Middle frontal gyrus (tissue), 1 donor: ENCODE measurements at regions not wholly inside any gene's neighbourhood (a gene's known extent, or its start where the extent isn't known, plus 50 kb on each side); places are given as distances from the start of the nearest gene placed in this dataset.

Experiments used
- DNase-seq: peaks from one replicate; pipeline ENCODE4 v3.0.0-alpha.2; 2015; ENCODE audit warnings: low spot score; ENCODE audit errors: extremely low spot score

DNA sequence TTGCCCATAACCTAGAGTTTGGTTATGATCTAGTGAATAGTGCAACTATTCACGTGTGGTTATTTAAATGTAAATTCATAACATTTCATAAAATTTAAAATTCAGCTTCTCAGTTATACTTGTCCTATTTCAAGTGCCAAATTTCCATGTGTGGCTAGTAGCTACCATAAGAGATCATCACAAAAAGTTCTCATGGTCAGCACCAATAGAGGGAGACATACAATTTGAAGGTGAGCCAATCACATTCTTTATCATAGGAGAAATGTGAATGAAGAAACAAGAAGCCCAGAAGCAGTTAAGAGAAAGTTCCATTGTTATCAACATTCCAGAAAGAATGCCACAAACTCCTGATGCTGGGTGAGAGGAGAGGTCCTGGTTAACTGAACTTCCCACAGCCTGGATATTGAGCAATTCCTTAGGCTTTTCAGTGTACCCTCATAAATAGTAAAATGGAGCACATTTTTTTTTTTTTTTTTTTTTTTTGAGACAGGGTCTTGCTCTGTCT lies 892.9 kb upstream of the USP15 start:
- no peak for DNase-seq

DNA sequence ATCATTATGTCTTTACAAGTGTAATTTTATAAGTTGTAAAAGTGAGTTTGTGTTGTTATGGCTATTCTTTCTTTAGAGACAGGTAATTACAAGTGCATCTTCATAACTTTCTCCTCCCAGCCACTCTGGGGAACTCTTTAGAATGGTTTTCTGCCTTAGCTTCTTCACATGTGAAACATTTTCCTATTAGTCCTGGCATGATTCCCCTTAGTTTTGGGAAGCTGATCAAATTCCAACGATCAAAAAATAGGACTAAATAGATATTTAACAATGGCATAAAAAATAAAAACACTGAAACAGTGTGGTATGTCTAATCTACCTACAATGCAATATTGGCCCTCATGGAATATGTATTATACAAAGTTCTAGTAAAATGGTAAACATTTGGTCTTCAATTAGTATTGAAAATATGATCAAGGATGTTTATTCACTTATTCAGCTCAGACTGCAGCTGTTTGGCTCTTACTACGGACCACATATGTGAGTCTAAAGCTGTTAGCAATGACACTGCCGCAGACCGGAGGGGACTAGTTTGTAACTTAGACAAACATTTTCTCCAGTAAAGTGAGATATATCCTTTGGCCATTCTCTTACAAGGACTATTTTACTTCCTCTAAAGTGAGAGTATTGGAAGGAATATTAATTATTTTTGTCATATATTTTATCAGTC lies 890.8 kb upstream of the USP15 start:
- no peak for DNase-seq

DNA sequence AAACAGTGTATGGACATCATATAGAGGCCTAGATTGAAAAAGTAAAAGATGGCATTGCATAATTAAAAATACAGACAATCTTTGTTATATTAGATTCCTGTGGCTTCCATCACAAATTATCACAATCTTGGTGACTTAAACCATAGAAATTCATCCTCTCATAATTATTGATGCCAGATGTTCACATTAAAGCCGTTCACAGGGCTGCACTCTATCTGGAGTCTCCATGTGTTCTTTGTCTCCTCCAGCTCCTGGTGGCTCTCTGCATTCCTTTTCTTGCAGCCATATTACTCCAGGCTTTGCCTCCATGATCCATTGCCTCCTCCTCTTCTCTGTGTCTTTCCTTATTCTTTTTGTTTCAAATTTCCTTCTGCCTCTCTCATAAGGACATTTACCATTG lies 875.7 kb upstream of the USP15 start:
- no peak for DNase-seq

DNA sequence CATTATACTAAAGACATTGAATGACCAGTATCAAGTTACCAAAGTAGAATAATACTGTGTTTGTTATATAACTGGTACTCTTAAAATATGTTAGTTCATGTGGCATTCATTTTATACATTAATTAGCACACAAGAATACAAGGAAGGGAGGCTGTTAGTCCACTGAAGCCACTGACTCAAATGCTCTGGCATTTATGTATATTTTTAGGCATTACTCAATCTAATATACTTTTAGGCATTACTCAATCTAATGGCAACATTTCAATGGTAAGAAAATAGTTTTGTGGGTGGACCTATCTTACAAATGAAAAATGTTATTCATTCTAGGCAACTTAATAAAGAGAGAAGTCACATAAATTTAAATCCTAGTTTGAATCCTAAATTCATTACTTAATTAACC lies 874.4 kb upstream of the USP15 start:
- no peak for DNase-seq

DNA sequence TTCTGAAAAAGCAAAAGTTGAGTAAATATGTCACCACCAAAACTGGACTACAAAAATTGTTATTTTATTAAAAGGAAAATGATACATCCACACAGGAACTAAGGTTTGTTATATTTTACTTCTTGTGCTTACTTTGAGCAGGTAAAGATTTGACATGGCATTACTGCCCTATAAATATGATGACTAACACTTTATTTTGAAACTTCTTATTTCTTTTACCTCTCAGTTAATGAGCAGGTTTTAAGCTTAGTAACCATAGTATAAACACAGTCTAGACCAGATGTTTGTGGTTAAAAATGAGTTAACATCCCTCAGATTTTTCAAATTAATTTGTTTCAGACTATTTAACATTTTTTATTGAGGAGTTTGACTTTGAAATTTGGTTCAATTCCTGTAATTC lies 862.5 kb upstream of the USP15 start:
- no peak for DNase-seq

DNA sequence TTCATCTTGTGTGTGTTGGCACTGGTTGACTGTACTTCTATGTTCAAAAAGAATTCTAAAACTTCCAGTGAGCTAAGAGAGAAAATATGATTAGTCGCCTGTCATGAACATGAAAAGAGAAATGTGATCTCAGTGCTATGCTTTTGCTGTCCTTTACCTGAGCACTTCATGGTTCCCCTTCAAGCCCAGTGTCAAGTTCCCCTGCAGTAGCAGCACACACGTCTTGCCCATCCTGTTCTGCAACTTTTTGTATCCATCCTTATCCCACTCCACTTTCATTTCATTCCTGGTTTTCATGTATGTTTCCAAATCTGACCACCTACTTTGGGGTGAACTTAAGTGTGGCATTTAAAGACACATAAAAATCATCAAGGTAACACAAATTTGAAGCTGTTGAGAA lies 848.0 kb upstream of the USP15 start:
- DNase-seq, result no peak

DNA sequence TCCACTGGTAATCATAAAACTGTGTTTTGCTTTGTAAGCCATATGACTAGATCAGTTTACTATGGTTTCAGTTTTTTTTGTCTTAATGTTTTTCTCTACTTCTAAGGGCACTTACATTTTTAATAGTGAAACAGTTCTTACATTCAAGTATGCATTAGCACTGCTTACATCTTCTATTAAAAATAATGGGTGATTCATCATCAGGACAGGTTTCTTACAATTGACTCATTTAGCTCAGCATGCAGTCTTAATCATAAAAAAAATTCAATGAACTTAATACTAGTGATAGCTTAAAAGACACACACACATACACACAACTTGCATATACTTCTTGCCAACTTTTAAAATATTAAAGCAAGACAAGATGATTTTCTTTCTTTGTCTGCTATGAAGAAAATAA lies 845.7 kb upstream of the USP15 start:
- DNase-seq, result no peak

DNA sequence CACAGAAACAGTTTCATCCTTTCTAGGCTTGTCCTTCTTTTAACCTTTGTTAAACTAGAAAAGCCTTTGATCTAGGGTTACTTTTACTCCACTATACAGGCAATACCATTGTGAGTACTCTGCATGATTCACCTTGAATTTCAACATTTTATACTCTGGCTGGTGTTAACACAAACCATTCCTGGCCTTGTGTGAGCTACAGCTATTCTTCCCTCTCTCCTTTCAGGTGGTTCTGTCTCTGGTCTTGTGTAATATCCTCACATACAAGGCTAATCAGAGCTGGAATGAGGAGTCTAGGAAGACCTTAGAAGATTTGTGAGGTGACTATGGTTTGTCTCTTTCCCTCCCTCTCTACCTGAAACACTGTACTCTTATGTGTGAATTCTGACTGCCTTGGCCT lies 837.4 kb upstream of the USP15 start:
- no peak for DNase-seq

DNA sequence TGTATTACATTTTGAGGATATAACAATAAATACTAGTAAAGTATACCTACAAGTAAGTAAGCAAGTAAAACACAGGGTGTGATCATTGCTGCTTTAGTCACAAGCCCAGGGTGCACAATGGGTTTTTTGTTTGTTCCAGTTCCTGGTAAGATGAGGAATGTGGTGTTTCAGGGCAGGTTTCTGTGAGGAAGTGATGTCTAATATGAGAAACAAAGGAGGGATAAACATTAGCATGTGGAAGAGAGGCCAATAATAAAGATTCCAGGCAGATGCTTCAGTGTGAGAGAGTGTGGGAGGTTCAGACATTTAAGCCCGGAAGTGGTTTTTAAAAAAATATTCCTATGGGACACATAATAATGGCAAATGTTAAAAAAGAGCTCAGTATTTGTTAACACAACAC lies 808.1 kb upstream of the USP15 start:
- DNase-seq, result no peak

DNA sequence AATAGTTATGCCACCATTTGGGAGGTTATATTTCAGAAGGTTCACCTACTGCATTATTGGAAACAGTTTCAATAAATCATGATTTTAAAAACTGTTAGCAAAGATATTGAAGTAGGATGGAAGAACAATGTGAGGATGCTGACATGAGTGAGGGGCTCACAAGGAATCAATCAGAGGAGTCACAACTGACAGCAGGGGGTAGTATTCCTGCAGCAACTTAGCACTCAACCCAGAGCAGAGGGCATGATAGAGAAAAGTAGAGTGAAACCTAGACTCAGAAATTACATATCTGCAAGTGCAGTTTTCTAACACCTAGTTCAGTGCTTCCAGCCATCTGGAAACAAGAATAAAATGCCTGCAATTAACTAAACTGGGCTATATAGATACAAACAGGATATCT lies 772.5 kb upstream of the USP15 start:
- DNase-seq, result no peak

DNA sequence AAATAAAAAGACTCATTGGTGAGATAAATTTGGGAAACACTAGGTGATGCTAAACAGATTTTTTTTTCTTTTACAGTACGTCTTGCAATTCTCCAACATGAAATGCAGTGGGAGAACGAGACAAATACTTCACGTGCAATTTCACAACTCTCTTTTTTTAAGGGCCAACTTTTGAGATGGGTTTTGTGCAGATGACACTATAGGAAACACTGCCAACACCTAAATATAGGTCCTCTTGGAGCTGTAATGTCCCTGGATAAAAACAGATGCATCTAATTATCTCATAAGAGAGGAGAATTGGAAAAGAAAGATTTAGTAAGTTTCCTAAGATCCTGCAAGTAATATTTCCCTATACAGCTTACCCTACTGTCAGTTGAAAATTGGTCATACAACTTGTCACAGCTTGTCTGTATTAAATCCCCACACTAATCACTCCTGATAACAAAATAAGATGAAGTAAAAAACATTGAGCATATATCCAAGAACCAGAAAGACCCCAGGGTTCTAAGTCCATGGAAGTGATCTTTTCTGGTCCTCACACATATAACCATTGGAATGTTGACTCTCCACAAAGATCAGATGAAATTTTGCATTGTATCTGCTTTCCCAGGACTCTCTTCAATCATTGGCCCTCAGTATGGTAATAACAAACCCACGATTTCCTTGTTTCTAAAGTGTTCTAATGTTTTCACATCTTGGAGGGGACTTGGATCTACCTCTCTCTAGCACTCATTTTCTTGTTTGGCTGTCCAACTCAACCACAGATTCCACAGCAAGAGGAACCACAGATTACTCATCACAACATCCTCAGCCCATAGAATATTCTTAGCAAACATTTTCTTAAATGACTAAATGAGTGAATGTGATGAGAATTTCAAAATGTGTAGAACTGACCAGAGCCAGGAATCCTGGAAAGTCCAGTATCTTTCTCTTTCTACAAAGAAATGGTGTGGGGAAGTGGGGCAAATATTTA lies 769.4 kb upstream of the USP15 start:
- DNase-seq, result no peak

DNA sequence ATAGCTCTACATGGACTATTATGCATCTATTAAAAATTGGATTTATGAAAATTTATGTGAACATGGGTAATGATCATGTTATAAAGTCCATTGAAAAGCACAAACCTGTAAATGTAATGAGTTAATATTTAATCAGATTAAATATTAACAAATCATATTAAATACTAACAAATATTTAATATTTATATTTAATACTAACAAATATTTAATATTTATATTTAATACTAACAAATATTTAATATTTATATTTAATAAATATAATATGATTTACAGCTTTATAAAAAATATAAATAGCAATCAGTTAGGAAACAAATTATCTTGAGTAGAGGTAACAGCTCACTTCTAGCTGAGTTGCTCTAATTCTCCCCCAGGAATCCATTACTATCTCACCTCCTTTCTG lies 758.0 kb upstream of the USP15 start:
- DNase-seq, result no peak

DNA sequence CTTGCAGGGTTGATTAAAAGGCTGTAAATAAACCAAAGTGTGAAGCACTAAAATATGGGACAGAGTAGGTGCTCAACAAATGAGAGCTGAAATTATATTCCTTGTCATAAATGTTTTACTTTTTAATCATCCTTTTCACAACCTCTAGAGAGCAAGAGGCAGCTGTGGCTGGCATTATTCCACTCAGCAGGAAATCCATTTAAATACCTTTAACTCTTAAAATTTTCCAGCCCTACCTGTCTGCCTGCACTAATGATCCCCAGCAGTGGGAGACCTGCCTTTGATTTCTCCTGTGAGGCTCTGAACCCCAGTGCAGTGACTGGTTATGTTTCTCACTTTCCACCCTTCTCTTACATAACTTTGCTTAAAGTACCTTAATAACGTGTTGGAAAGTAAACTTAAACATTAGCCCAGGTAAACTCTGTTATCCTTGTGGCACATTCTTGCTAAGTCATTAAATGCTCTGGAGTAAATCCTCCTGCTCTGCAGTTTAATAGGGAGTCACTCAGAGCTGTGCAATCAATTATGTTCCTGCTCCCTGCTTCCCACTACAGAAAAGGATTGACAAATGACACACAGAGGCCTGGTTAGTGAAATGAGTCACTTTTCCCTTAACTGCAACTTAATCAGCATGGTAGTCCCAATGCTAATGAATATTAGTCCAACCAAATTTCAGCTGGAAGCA lies 755.7 kb upstream of the USP15 start:
- no peak for DNase-seq

DNA sequence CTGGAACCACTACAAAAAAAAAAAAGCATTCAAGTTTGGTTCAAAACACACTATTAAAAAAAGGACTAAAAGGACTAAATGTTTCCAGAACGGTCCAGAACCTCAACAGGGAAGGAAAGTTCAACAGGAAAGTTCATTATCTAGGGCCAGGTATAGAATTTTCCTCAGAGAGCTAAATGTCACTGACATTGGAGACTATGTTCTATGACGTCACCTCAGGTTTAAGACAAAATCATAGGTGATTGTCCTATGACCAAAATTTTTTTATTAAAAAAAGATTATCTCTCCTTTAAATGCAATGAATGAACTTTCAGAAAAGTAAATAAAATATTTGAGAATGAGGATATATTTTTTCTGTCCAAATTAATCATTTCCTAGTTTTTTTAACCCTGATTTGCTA lies 746.7 kb upstream of the USP15 start:
- DNase-seq, result no peak

DNA sequence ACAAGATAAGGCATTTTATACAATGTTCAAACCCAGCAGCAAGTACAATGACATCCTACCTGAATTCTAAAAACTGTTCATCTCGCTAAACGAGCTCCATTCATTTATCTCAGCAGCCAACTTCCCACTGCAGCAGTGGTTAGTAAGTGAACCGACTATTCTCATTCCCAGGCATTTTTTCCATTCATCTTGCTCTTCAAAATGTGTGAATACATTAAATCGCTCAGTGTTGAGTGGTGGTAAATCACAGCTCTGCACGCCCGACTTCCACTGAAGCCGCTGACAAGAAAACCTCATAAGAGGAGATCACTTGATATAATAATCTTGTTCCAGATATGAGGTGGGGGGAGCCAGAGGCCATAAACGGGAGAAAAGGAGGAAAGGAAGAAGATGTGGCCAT lies 746.2 kb upstream of the USP15 start:
- DNase-seq, result no peak

DNA sequence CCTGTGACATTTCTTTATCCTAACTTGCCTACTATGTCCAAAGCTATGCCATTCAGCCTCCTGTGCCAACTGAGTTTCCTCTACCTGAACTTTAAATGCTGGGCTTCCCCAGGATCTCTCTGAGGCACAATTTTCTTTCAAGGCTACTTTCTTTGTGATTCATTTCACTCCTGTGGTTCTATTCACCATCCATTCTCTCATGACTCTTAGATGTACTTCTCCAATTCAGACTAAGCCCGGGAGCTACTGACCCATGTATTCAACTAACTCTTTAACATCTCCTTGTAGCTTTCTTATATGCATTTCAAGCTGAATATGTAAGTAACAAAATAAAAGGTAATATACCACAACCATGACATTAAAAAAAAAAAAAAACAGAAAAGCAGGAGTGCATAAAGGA lies 738.9 kb upstream of the USP15 start:
- no peak for DNase-seq

DNA sequence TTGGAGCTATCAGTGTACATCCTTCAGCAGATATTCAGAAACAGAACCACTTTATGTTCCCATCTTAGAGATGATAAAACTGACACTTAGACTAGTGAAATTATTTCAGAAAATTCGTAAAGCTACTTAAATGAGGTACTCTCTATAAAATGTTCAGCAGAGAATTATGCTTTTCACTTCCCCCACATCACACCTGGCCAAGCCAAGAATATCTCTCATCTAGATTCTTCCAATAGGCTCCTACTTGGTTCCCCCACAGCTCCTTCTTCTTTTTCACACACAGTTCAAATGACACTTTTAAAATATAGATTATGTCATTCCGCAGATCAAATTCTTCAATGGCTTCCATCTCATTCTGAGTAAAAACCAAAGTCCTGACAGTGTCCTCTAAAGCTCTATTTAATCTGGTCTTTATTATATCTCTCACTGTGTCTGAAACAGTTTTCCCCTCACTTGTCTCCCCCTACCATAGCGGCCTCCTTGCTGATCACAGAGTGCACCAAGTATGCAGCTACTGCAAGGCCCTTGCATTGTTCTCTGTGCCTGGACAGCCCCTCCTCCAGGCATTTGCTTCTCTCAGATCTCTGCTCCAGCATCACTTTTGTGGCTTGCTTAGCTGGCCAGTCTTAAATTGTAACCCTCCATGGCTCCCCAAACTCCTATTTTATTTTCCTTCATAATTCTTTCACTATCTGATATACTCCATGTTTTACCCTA lies 736.8 kb upstream of the USP15 start:
- no peak for DNase-seq

DNA sequence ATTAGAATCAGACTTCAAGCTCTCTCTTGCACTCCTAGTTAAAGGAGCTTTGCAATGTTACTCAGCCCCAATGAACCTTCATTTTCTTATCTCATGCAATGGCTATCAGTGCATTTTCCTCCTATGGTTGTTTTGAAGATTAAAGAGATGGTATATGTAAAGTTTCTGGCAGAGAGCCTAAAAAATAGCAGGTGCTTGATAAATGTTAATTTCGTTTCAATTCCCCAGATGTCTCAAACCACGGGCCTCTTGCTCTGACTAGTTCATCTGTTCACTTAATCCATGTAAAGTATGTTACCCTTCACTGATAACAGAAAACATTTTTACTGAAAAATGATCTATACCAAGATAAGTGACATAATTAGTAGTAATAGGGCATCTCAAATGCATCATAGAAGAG lies 735.4 kb upstream of the USP15 start:
- DNase-seq, result no peak

DNA sequence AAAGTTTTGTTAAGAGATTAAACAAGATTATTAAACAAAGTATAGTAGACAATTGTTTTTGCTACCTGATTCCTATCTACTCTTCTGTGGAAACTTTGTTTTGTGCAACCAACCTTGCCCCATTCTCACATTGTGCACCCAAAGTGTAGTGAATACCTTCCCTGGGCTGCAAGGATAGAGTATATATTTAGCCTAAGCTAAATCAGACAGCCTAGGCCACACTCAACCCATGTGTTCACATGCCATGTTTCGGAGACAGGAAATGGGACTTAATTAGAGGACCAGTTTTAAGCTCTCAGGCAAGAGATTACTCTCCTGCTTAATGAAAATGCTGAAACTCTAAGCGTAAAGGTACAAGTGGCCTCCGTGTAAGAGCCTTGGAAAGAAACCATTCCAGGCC lies 734.9 kb upstream of the USP15 start:
- no peak for DNase-seq

DNA sequence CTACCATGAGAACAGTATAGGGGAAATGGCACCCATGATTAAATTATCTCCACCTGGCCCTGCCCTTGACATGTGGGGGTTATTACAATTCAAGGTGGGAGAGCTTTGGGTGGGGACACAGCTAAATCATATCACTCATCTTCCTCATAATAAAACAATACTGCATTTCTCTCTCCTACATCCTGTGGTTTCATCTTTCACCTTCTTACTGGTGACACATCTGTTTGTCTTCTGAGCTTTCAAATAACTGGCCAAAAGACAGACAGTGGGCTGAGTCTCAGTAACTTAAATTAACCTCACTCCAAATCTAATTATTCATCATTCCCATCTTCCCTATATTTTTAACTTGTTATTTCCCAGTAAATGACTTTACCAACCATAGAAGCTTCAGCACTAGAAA lies 729.7 kb upstream of the USP15 start:
- no peak for DNase-seq

DNA sequence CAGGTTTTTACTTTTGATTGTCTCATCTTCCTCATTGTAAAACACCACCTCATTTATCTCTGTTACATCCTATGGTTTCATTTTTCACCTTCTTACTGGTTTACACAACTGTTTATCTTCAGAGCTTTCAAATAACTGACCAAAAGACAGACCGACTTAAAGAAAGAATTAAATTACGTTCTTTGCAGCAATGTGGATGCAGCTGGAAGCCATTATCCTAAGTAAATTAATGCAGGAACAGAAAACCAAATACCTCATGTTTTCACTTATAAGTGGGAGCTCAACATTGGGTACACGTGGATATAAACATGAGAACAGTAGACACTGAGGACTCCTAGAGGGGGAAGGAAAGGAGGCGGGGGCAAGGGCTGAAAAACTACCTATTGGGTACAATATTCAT lies 729.0 kb upstream of the USP15 start:
- DNase-seq, result no peak

DNA sequence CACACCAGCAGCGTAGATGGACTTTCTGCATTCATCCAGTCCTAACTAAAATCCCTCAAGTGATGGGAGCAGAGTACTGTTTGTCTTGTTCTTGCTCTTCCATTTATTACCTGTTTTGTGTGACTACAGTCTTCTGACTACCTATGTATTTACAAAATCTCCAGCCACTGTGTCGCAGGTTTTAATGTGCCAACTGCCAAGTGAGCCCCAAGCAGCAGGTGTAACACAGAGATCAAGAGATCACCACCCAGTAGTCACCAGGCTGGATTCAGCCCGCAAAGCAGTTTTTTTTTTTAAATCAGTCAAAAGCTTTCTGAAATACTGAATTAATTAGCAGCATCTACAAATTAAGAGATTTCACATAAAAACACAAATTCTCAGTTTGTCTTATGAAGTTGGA lies 724.1 kb upstream of the USP15 start:
- DNase-seq, result no peak
